Fibroblast of gingiva (primary cell): ENCODE measurements at regions not wholly inside any gene's neighbourhood (a gene's known extent, or its start where the extent isn't known, plus 50 kb on each side); places are given as distances from the start of the nearest gene placed in this dataset.

Source experiments
- DNase-seq: peaks from one replicate; pipeline ENCODE4 v3.0.0-alpha.2; 2011; ENCODE audit warnings: low read depth

GRCh38 chr12:127629066-127629820, 637.7 kb upstream of the TMEM132C start:
- peak; percentile 17 for DNase-seq

DNA sequence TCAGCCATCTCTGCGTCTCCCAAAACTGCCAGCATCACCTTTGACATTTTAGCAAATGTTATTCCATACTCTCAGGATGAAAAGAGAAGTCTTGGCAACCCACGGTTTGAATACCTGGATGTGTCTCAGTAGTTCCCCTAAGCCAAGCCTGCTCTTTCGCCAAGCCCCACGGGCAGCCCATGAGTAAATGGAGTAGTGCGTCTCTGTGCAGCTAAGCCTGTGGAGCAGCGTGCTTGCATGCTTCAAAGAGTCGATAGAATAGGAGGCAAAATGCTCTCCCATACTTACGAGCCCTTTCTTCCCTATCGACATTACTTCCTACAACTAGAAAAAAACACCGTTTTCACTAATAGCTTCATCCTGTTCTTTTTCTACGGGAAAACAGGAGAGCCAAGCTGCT, 634.5 kb upstream of the TMEM132C start:
- DNase-seq = no peak

DNA sequence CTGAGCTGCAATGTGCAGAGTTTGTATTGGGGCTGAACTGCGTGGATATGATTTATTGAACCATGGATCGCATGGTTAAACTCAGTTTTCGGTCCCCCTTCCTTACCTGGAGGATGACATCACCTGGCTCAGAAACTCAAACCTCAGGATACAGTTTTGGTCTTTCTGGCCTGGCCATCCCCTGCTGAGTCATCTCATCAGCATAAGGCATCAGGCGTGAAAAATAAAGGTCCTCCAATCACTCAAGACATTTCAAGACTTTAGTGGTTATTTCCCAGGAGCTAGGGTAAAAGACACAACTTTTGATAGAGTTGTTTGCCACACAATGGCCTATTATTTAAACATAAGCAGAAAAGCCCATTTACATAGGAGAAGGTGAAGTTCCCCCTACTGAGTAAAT, 631.1 kb upstream of the TMEM132C start:
- DNase-seq = no peak

GRCh38 chr12:127636882-127637281, 630.1 kb upstream of the TMEM132C start:
- no peak for DNase-seq

GRCh38 chr12:127640181-127640886, 626.6 kb upstream of the TMEM132C start:
- DNase-seq = peak; percentile 50

GRCh38 chr12:127642208-127642607, 624.8 kb upstream of the TMEM132C start:
- DNase-seq = no peak

DNA sequence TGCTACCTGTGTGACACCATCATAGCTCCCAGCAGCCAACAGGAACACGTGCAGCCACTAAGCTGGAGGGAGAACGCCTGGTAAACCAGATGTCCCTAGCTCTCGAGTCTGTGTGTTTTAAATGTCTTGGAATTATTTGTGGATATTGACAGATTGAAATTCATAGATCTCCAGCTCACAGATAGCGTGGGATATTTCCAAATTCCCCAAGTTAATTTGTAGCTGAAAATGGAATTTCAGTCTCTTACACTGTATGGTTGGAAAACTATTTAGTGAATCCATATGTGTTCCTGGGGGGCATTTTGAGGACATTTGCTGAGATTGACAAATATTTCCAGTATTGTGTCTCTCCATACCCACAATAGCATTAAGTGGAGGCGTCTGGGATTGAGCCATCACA, 618.6 kb upstream of the TMEM132C start:
- no peak for DNase-seq

GRCh38 chr12:127649961-127650360, 617.0 kb upstream of the TMEM132C start:
- DNase-seq = no peak

DNA sequence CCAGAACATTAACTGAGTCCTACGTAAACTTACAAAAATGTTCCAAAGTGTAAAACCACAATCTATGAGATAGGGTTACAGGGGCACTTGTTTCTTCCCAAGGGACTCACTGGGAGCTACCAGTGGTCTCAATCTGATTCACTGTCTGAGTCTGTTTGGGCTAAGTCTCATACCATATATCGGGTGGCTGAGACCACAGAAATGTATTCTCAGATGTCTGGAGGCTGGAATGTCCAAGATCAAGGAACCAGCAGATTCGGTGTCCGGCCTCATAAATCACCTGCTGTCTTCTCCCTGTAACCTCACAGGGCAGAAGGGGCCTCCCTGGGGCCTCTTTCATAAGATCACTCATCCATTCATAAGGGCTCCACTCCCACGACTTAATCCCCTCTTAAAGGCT, 616.3 kb upstream of the TMEM132C start:
- no peak for DNase-seq

- no peak for DNase-seq
Observed at GRCh38 chr12:127652281-127652680, 614.7 kb upstream of the TMEM132C start.

GRCh38 chr12:127654383-127654985, 612.5 kb upstream of the TMEM132C start:
- DNase-seq = no peak

- DNase-seq = peak; percentile 15
Observed at GRCh38 chr12:127655691-127656090, 611.3 kb upstream of the TMEM132C start.

DNA sequence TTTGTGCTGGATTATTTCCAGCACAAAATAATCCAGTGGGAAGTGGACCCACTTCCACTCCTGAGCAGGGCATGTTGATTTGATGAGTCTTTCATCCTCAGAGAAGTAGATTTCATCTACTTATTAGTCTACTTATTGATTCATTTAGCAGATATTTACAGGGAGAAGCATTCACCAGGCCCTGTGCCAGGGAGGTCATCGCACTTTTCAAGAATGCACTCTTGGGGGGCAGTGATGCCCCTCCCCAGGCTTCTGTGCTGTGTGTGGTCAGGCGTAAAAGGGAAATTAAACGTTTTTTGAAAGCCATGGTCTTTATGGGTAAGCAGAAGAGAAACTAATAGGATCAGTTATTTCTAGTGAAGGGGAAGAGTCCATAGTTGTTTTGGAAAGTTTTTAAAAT, 610.7 kb upstream of the TMEM132C start:
- DNase-seq = no peak

DNA sequence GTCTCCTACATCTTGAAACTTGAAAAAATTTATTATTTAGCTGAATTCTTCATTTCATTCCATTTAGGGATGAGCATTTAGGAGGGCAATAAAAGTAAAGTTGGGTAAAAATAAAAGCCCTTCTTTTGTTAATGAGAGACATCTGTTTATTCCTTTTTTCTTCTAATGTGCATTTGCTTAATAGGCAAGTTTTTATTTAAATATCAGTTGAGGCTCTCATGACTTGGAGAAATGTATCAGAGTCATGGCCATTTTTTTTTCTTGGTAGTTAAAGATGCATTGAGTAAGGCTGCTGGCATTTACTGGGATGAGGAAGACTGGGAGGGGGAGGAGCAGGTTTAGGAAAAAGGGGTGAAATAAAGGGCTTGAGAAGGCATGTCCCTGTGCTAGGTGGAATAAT, 609.9 kb upstream of the TMEM132C start:
- DNase-seq = no peak

- DNase-seq = no peak
Observed at GRCh38 chr12:127660961-127661360, 606.0 kb upstream of the TMEM132C start.

- DNase-seq = no peak
Observed at GRCh38 chr12:127663716-127664115, 603.3 kb upstream of the TMEM132C start.

- no peak for DNase-seq
Observed at GRCh38 chr12:127664901-127665300, 602.1 kb upstream of the TMEM132C start.

DNA sequence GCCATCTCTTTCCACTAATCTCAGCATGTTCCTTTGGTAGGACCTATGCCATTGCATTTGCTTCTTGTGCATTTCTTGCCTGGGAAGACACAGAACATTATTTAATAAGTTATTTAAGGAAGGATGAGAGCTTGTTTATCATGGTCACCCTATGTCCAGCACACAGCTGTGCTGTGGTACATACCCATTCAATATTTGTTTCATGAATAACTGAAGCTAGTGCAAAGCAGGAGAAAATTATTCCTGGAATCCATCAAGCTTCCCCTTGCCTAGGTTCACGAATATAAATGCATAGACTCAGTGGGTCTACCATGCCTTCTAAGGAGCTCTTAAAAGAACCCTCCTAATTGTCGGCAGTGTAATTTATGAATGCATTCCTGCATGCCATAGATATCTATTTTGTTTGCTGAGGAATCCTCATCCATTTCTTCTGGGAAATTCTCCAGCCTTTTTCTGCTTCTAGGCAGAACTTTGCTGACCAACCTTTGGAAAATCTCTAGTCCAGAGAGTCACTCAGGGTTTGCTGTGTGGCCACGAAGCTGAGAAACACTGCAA, 599.8 kb upstream of the TMEM132C start:
- no peak for DNase-seq

DNA sequence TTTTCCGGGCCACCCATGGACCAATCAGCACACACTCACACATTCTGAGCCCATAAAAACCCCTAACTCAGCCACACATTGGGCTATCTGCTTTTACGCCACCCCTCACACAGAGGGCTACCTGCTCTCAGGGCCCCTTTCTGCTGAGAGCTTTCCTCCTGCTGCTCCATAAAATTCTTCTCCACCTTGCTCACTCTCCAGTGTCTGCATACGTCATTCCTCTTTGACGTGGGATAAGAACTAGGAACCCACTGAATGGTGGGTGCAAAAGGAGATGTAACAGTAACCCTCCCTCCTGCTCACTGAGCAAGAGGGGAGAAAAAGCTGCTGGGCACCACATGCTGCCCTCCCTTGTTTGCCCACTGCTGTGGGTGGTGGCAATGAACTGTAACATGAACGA, 596.7 kb upstream of the TMEM132C start:
- no peak for DNase-seq

DNA sequence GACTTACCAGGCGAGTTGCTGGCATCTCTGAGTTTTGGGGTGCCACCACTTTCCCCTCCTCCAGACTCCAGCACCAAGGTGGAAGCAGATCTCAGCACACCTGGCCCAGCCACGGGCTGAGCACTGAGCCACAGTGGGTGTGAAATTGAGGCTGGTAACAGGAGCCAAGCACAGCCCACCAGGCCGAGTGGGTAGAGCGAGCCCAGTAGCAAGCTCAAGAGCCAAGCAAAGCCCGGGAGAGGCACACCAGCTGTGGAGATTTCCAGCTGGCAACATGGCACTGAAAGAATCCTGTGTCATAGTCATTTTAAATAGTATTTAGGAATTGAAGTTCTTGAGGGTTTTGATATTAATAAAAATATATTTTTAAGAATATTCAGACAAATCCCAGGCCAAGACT, 596.2 kb upstream of the TMEM132C start:
- DNase-seq = no peak

DNA sequence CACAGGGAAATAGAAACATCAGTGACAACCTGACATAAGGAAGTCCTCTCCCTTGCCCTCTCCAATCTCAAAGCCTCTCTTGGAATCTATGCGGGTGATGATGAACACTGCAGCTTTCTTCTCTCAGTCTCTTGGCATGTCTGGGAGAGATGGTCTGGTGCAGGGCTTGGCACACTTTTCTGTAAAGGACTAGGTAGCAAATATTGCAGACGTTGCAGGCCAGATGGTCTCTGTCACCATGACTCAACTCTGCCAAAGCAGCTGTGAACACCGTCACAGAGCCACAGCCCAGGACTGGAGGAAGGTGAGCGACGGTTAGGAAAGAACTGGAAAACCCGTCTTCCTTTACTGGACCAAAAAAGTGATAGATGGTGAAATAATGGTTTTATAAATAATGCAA, 591.0 kb upstream of the TMEM132C start:
- DNase-seq = no peak

GRCh38 chr12:127677537-127678131, 589.3 kb upstream of the TMEM132C start:
- peak; percentile 74 for DNase-seq

GRCh38 chr12:127678945-127679344, 588.0 kb upstream of the TMEM132C start:
- DNase-seq = no peak
